GM12878 (cell line): ENCODE measurements at regions not wholly inside any gene's neighbourhood (a gene's known extent, or its start where the extent isn't known, plus 50 kb on each side); places are given as distances from the start of the nearest gene placed in this dataset.
A peak's percentile ranks its signal among the peaks of the same experiment; 100 is the strongest.

Experiments
- ATF7 ChIP-seq: fragments of 450-650 bp; IDR thresholded peaks from 2 replicates; pipeline ENCODE4 v1.6.1; 2016; ENCODE audit warnings: low read depth, mild to moderate bottlenecking
- BMI1 ChIP-seq: fragments of 450-650 bp; IDR thresholded peaks from 2 replicates; pipeline ENCODE4 v1.6.1; 2016; ENCODE audit warnings: mild to moderate bottlenecking, moderate library complexity, borderline replicate concordance
- CBX5 ChIP-seq: sonication (generic); IDR thresholded peaks from 2 replicates; pipeline ENCODE4 v1.6.1; 2016; ENCODE audit warnings: low read depth, moderate library complexity, mild to moderate bottlenecking, inconsistent platforms
- CEBPZ ChIP-seq: fragments of 150-350 bp; IDR thresholded peaks from 2 replicates; pipeline ENCODE4 v1.6.1; 2016; ENCODE audit warnings: low read depth, low read length
- EGR1 ChIP-seq, 2 experiments: IDR thresholded peaks; 1 replicate in 1 of 2; 2 replicates in 1 of 2; pipeline ENCODE4 v1.6.1; 2011 to 2012; ENCODE audit warnings: low read depth in 2 of 2, low read length in 2 of 2, borderline replicate concordance in 1 of 2, mild to moderate bottlenecking in 1 of 2, moderate library complexity in 1 of 2
- EZH2 ChIP-seq: IDR thresholded peaks from 2 replicates; pipeline ENCODE4 v1.6.1; 2012; ENCODE audit warnings: low read depth, mild to moderate bottlenecking, control low read depth, inconsistent platforms, low read length, borderline replicate concordance; ENCODE audit not compliant: control insufficient read depth
- FOXM1 ChIP-seq: IDR thresholded peaks from 2 replicates; pipeline ENCODE4 v1.6.1; 2012; ENCODE audit warnings: low read depth, mild to moderate bottlenecking, inconsistent platforms, low read length, moderate library complexity
- GATAD2B ChIP-seq: fragments of 450-650 bp; conservative IDR thresholded peaks from 2 replicates; pipeline ENCODE4 v1.6.1; 2017; ENCODE audit warnings: low read depth, mild to moderate bottlenecking, moderate library complexity
- HCFC1 ChIP-seq: fragments of 150-350 bp; IDR thresholded peaks from 2 replicates; pipeline ENCODE4 v1.6.1; 2014; ENCODE audit warnings: low read length
- IKZF2 ChIP-seq, 2 experiments: fragments of 450-650 bp; IDR thresholded peaks; 2 replicates each; pipeline ENCODE4 v1.6.1; 2017; ENCODE audit warnings: mild to moderate bottlenecking in 2 of 2, moderate library complexity in 2 of 2
- NBN ChIP-seq: fragments of 450-650 bp; IDR thresholded peaks from 2 replicates; pipeline ENCODE4 v1.6.1; 2016
- NR2C1 ChIP-seq: fragments of 450-650 bp; IDR thresholded peaks from 2 replicates; pipeline ENCODE4 v1.6.1; 2017; ENCODE audit warnings: antibody characterized with exemption, mild to moderate bottlenecking, moderate library complexity
- NRF1 ChIP-seq: conservative IDR thresholded peaks from 2 replicates; pipeline ENCODE4 v1.6.1; 2011; ENCODE audit warnings: mild to moderate bottlenecking, low read depth, low read length, improper control_type of control experiment
- PAX8 ChIP-seq: fragments of 450-650 bp; IDR thresholded peaks from 2 replicates; pipeline ENCODE4 v1.6.1; 2017; ENCODE audit warnings: mild to moderate bottlenecking, moderate library complexity
- POLR2AphosphoS5 ChIP-seq: IDR thresholded peaks from 2 replicates; pipeline ENCODE4 v1.6.1; 2011; ENCODE audit warnings: mild to moderate bottlenecking, low read length, inconsistent platforms
- RAD51 ChIP-seq: fragments of 450-650 bp; IDR thresholded peaks from 2 replicates; pipeline ENCODE4 v1.6.1; 2016; ENCODE audit warnings: moderate library complexity, mild to moderate bottlenecking, inconsistent platforms
- RELA ChIP-seq: fragments of 450-650 bp; IDR thresholded peaks from 2 replicates; pipeline ENCODE4 v1.8.0; 2014; ENCODE audit warnings: borderline replicate concordance; ENCODE audit not compliant: partially characterized antibody
- SP1 ChIP-seq: IDR thresholded peaks from one replicate; pipeline ENCODE4 v1.6.1; 2011; ENCODE audit warnings: low read depth, low read length
- SREBF1 ChIP-seq: IDR thresholded peaks from 2 replicates; pipeline ENCODE4 v1.6.1; 2012; ENCODE audit warnings: mild to moderate bottlenecking, low read length
- SUPT20H ChIP-seq: IDR thresholded peaks from 2 replicates; pipeline ENCODE4 v1.6.1; 2011; ENCODE audit warnings: low read depth, mild to moderate bottlenecking, low read length, moderate library complexity, borderline replicate concordance; ENCODE audit not compliant: control insufficient read depth
- YBX1 ChIP-seq: fragments of 450-650 bp; IDR thresholded peaks from 2 replicates; pipeline ENCODE4 v1.6.1; 2016; ENCODE audit warnings: antibody characterized with exemption
- ZBED1 ChIP-seq: IDR thresholded peaks from 2 replicates; pipeline ENCODE4 v1.6.1; 2016; ENCODE audit warnings: borderline replicate concordance
- ZBTB4 ChIP-seq: fragments of 450-650 bp; formaldehyde crosslinking; IDR thresholded peaks from 2 replicates; pipeline ENCODE4 v1.4.0; 2022; ENCODE audit warnings: mild to moderate bottlenecking, moderate library complexity
- ZNF24 ChIP-seq: fragments of 450-650 bp; IDR thresholded peaks from 2 replicates; pipeline ENCODE4 v1.6.1; 2017; ENCODE audit warnings: antibody characterized with exemption, mild to moderate bottlenecking
- TF ChIP-seq, protein P1 (sequence below): IDR thresholded peaks from 2 replicates; pipeline ENCODE4 v1.6.1; 2011; ENCODE audit warnings: low read depth, low read length, improper control_type of control experiment, borderline replicate concordance

- TF ChIP-seq CEBPZ = no peak
- no peak for TF ChIP-seq YBX1
- no peak for TF ChIP-seq SP1
- TF ChIP-seq, protein P1, sequence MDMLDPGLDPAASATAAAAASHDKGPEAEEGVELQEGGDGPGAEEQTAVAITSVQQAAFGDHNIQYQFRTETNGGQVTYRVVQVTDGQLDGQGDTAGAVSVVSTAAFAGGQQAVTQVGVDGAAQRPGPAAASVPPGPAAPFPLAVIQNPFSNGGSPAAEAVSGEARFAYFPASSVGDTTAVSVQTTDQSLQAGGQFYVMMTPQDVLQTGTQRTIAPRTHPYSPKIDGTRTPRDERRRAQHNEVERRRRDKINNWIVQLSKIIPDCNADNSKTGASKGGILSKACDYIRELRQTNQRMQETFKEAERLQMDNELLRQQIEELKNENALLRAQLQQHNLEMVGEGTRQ = no peak
- no peak for TF ChIP-seq ATF7
- no peak for TF ChIP-seq SUPT20H
- no peak for TF ChIP-seq CBX5
- TF ChIP-seq IKZF2 (IDR thresholded peaks at IDR 0.05) = 0 out of 4 replicates have a peak, but pooled peaks have one; percentile 8 to 45
- no peak for TF ChIP-seq NR2C1
- TF ChIP-seq RAD51 = no peak
- TF ChIP-seq GATAD2B = peak; percentile 47; the same call in 1 of the 2 replicates
- TF ChIP-seq EZH2 = no peak
- no peak for TF ChIP-seq SREBF1
- TF ChIP-seq FOXM1 = no peak
- no peak for TF ChIP-seq NBN
- TF ChIP-seq NRF1 = no peak
- no peak for TF ChIP-seq PAX8
- no peak for TF ChIP-seq HCFC1
- no peak for TF ChIP-seq RELA
- TF ChIP-seq ZBTB4 (CRISPR knock-in tag) = no peak
- TF ChIP-seq EGR1 (IDR thresholded peaks at IDR 0.05; ENCODE audit: borderline replicate concordance in 1 of 2, low read depth in 2 of 2, low read length in 2 of 2) = peak in 1 of 2 experiments; percentile 89; a peak in 2 of 3 replicates
- peak; percentile 27; the same call in 1 of the 2 replicates for TF ChIP-seq POLR2AphosphoS5
- TF ChIP-seq BMI1 = no peak
- TF ChIP-seq ZBED1 = no peak
- TF ChIP-seq ZNF24 = no peak
Measured at GRCh38 chr2:64859312-64860212, 129.6 kb upstream of the SLC1A4 start (continued).
